MM.1S (cell line): ENCODE measurements at regions not wholly inside any gene's neighbourhood (a gene's known extent, or its start where the extent isn't known, plus 50 kb on each side); places are given as distances from the start of the nearest gene placed in this dataset.

Experiments used
- EZH2 ChIP-seq: fragments of 300-600 bp; sonication (generic); optimal IDR thresholded peaks from 2 replicates; pipeline ENCODE3; 2017; ENCODE audit warnings: low read depth, mild to moderate bottlenecking, antibody characterized with exemption, low read length, mixed read lengths
- EZH2phosphoT487 ChIP-seq: fragments of 300-600 bp; sonication (generic); IDR thresholded peaks from 2 replicates; pipeline ENCODE4 v1.6.1; 2018; ENCODE audit warnings: antibody characterized with exemption, low read length
- TF ChIP-seq, protein P1 (sequence below): fragments of 300-600 bp; sonication (generic); IDR thresholded peaks from 2 replicates; pipeline ENCODE4 v1.5.1; 2016; ENCODE audit warnings: antibody characterized with exemption, low read length, mixed read lengths

DNA sequence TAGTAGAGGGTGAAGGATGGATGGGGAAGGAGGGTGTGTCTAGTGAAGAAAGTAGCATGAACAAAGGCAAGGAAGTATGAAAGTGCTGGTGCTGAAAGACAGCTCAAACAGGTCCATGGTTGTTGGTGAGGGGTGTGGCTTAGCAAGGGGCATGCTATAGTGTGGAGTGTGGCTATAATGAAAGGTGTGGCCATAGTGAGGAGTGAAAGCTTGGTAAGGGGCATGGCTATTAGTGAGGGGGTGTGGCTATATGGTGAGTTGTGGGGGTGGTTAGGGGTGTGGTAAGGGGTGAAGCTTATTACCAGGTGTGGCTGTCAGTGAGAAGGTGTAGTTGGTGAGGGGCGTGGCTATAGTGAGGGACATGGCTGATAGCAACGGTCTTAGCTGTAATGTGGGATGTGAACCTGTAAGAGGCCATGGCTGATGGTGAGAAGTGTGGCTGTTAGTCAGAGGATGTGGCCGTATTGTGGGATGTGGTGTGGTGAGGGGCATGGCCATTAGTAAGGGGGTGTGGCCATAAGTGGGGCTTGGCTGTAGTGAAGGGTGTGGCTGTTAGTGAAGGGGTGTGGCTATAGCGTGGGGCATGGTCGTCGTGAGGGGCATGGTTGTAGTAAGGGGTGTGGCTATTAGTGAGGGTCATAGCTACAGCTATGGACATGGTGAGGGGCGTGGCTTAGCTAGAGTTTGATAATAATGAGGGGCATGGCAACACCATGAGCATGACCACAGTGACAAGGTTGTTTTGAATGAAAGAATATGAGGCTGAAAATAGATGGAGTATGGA is 549.6 kb downstream of the FBXO15 start:
- TF ChIP-seq, protein P1, sequence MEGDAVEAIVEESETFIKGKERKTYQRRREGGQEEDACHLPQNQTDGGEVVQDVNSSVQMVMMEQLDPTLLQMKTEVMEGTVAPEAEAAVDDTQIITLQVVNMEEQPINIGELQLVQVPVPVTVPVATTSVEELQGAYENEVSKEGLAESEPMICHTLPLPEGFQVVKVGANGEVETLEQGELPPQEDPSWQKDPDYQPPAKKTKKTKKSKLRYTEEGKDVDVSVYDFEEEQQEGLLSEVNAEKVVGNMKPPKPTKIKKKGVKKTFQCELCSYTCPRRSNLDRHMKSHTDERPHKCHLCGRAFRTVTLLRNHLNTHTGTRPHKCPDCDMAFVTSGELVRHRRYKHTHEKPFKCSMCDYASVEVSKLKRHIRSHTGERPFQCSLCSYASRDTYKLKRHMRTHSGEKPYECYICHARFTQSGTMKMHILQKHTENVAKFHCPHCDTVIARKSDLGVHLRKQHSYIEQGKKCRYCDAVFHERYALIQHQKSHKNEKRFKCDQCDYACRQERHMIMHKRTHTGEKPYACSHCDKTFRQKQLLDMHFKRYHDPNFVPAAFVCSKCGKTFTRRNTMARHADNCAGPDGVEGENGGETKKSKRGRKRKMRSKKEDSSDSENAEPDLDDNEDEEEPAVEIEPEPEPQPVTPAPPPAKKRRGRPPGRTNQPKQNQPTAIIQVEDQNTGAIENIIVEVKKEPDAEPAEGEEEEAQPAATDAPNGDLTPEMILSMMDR = no peak
- TF ChIP-seq EZH2 = no peak
- TF ChIP-seq EZH2phosphoT487 = no peak
